OCI-LY1 (cell line): ENCODE measurements at regions not wholly inside any gene's neighbourhood (a gene's known extent, or its start where the extent isn't known, plus 50 kb on each side); places are given as distances from the start of the nearest gene placed in this dataset.

ENCODE experiments used
- H2AFZ ChIP-seq: fragments of 200-600 bp; sonication (generic), shearing (Covaris generic); 2 replicates; pipeline ENCODE4 v1.6.0; 2014; ENCODE audit warnings: antibody characterized with exemption, mild to moderate bottlenecking, low read length
- H3F3A ChIP-seq: fragments of 200-600 bp; sonication (generic), shearing (Covaris generic); 2 replicates; pipeline ENCODE4 v1.6.0; 2014; ENCODE audit warnings: mild to moderate bottlenecking, antibody characterized with exemption, low read length, moderate library complexity; ENCODE audit not compliant: insufficient read depth
- H3K27ac ChIP-seq: fragments of 200-600 bp; sonication (generic); 2 replicates; pipeline ENCODE4 v1.5.1; 2014; ENCODE audit warnings: low read length, mixed run types, mild to moderate bottlenecking, low read depth; ENCODE audit not compliant: poor library complexity, severe bottlenecking
- H3K27me3 ChIP-seq: fragments of 200-600 bp; sonication (generic); 2 replicates; pipeline ENCODE4 v1.6.0; 2014; ENCODE audit warnings: antibody characterized with exemption, mild to moderate bottlenecking, low read length, moderate library complexity; ENCODE audit not compliant: insufficient read depth
- H3K36me3 ChIP-seq: fragments of 200-600 bp; sonication (generic); 2 replicates; pipeline ENCODE4 v1.6.1; 2014; ENCODE audit warnings: mild to moderate bottlenecking, antibody characterized with exemption, low read length, moderate library complexity, mixed read lengths; ENCODE audit not compliant: insufficient read depth
- H3K4me1 ChIP-seq: fragments of 200-600 bp; sonication (generic); 2 replicates; pipeline ENCODE4 v1.5.1; 2014; ENCODE audit warnings: mild to moderate bottlenecking, low read length, moderate library complexity; ENCODE audit not compliant: insufficient read depth, severe bottlenecking
- H3K4me2 ChIP-seq: fragments of 200-600 bp; sonication (generic), shearing (Covaris generic); 2 replicates; pipeline ENCODE4 v1.6.1; 2014; ENCODE audit warnings: low read length
- H3K4me3 ChIP-seq: fragments of 200-600 bp; sonication (generic); 2 replicates; pipeline ENCODE4 v1.5.1; 2014; ENCODE audit warnings: low read length, low read depth, mild to moderate bottlenecking, mixed read lengths; ENCODE audit not compliant: poor library complexity, severe bottlenecking
- H3K79me2 ChIP-seq: fragments of 200-600 bp; shearing (Covaris generic); 2 replicates; pipeline ENCODE4 v1.6.1; 2016; ENCODE audit warnings: mixed run types, low read length, mixed read lengths; ENCODE audit not compliant: insufficient read depth
- H3K9ac ChIP-seq: fragments of 200-600 bp; sonication (generic), shearing (Covaris generic); 2 replicates; pipeline ENCODE4 v1.6.1; 2014; ENCODE audit warnings: mild to moderate bottlenecking, low read length, mixed read lengths
- H3K9me2 ChIP-seq: fragments of 200-600 bp; sonication (generic), shearing (Covaris generic); 2 replicates; pipeline ENCODE4 v1.6.1; 2014; ENCODE audit warnings: low read depth, mild to moderate bottlenecking, low read length, mixed read lengths
- H3K9me3 ChIP-seq: fragments of 200-600 bp; shearing (Covaris generic); 2 replicates; pipeline ENCODE4 v1.6.1; 2014; ENCODE audit warnings: low read length, mixed read lengths
- H4K20me1 ChIP-seq: fragments of 200-600 bp; sonication (generic), shearing (Covaris generic); 2 replicates; pipeline ENCODE4 v1.6.0; 2016; ENCODE audit warnings: mild to moderate bottlenecking, low read length; ENCODE audit not compliant: insufficient read depth
- EZH2 ChIP-seq: fragments of 200-600 bp; sonication (generic), shearing (Covaris generic); IDR thresholded peaks from 2 replicates; pipeline ENCODE4 v1.8.0; 2017; ENCODE audit warnings: borderline replicate concordance, mixed run types, mild to moderate bottlenecking, antibody characterized with exemption, low read length, moderate library complexity, mixed read lengths
- TF ChIP-seq, protein P1 (sequence below): fragments of 200-600 bp; sonication (generic), shearing (Covaris generic); IDR thresholded peaks from 2 replicates; pipeline ENCODE4 v1.5.1; 2017; ENCODE audit warnings: mild to moderate bottlenecking, antibody characterized with exemption, low read length, moderate library complexity, mixed read lengths

GRCh38 chr2:8510519-8510918, 171.3 kb upstream of the ID2 start:
- H3K9ac ChIP-seq, result no peak overlapping the region
- no peaks in the 10 kb centered on the region for H3K27me3 ChIP-seq
- H3K36me3 ChIP-seq, result peaks cover 51% of the 10 kb centered on the region
- no peak overlapping the region for H3K4me2 ChIP-seq
- H3K27ac ChIP-seq, result no peak overlapping the region
- no peaks in the 10 kb centered on the region for H3K79me2 ChIP-seq
- H3K9me3 ChIP-seq, result peaks cover 18% of the 10 kb centered on the region
- no peaks in the 10 kb centered on the region for H4K20me1 ChIP-seq
- H3K4me1 ChIP-seq, result peaks cover 14% of the 10 kb centered on the region
- H3F3A ChIP-seq, result no peaks in the 10 kb centered on the region
- no peaks in the 10 kb centered on the region for H3K9me2 ChIP-seq
- H3K4me3 ChIP-seq, result no peak overlapping the region
- TF ChIP-seq, protein P1, sequence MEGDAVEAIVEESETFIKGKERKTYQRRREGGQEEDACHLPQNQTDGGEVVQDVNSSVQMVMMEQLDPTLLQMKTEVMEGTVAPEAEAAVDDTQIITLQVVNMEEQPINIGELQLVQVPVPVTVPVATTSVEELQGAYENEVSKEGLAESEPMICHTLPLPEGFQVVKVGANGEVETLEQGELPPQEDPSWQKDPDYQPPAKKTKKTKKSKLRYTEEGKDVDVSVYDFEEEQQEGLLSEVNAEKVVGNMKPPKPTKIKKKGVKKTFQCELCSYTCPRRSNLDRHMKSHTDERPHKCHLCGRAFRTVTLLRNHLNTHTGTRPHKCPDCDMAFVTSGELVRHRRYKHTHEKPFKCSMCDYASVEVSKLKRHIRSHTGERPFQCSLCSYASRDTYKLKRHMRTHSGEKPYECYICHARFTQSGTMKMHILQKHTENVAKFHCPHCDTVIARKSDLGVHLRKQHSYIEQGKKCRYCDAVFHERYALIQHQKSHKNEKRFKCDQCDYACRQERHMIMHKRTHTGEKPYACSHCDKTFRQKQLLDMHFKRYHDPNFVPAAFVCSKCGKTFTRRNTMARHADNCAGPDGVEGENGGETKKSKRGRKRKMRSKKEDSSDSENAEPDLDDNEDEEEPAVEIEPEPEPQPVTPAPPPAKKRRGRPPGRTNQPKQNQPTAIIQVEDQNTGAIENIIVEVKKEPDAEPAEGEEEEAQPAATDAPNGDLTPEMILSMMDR, result no peak
- TF ChIP-seq EZH2, result no peak
- H2AFZ ChIP-seq, result no peak overlapping the region

DNA sequence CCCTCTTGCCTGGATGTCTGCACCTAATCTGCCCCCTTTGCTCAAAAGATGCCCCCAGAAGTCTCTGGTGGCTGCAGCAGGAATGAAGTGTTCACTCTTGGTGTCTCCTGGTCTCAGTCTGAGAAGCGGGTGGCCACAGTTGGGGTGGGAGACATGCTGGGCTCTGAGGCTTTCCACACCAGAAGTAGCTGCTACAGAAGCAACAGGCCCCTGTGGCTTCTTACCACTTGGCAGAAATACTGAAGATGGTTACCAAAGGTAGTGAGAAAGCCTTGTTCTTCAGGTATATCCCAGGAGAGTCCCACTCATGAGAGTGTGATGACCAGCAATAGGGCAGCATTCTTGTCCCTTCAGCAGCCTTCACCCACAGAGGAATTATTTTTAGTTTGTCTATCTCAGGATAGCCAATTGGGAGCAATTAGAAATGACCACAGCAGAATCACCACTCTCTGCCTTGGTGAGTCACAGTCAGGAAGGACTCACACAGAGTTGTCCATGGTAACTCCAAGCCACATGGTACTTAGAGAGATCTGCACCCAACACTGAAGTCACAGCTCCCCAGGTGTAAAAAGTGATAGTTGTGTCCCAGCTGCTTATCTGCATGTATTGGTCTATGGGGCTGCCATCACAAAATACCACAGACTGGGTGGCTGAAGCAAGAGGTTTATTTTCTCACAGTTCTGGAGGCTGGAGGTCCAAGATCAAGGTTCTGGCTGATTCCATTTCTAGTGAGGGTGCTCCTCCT, 169.8 kb upstream of the ID2 start:
- H3K4me1 ChIP-seq, result peaks cover 25% of the 10 kb centered on the region
- no peak overlapping the region for H2AFZ ChIP-seq
- no peak for TF ChIP-seq EZH2
- TF ChIP-seq, protein P1, result no peak

GRCh38 chr2:8513601-8514273, 168.1 kb upstream of the ID2 start:
- Histone ChIP-seq H3K9ac (no peak overlapping the region), H3K27me3 (no peaks in the 10 kb centered on the region), H3K36me3 (peaks cover 36% of the 10 kb centered on the region), H3K4me1 (peaks cover 28% of the 10 kb centered on the region), H3K4me3 (no peak overlapping the region), H3K9me3 (peaks cover 13% of the 10 kb centered on the region), H3K4me2 (no peak overlapping the region), H2AFZ (no peak overlapping the region), H4K20me1 (no peaks in the 10 kb centered on the region), H3F3A (no peaks in the 10 kb centered on the region), H3K9me2 (no peaks in the 10 kb centered on the region), H3K27ac (peak overlapping the region; percentile 93), H3K79me2 (no peaks in the 10 kb centered on the region)
- TF ChIP-seq, protein P1, result no peak
- TF ChIP-seq EZH2, result no peak

More for the DNA sequence above, 169.8 kb upstream of the ID2 start:
- Histone ChIP-seq H3K27me3 (no peaks in the 10 kb centered on the region), H4K20me1 (no peaks in the 10 kb centered on the region), H3K4me3 (no peak overlapping the region), H3K4me2 (no peak overlapping the region), H3K9ac (no peak overlapping the region), H3K27ac (peak overlapping the region; percentile 21), H3K79me2 (no peaks in the 10 kb centered on the region), H3K36me3 (peaks cover 46% of the 10 kb centered on the region), H3F3A (no peaks in the 10 kb centered on the region), H3K9me2 (no peaks in the 10 kb centered on the region), H3K9me3 (peaks cover 18% of the 10 kb centered on the region)
